Thyroid gland (tissue), 4 donors: ENCODE measurements at regions not wholly inside any gene's neighbourhood (a gene's known extent, or its start where the extent isn't known, plus 50 kb on each side); places are given as distances from the start of the nearest gene placed in this dataset.

Experiments
- DNase-seq, 2 donors: peaks; one replicate each; pipeline ENCODE4 v3.0.0-alpha.2; 2019
- H3K27ac ChIP-seq, 3 donors: fragments of 200-600 bp; sonication (generic); 1 replicate in 2 of 3; 2 replicates in 1 of 3; pipeline ENCODE4 v1.5.1; 2016 to 2019; ENCODE audit warnings: mild to moderate bottlenecking in 1 of 3, moderate library complexity in 1 of 3
- H3K27me3 ChIP-seq: fragments of 200-600 bp; sonication (generic); one replicate; pipeline ENCODE4 v1.5.1; 2019
- H3K36me3 ChIP-seq, 2 donors: fragments of 200-600 bp; sonication (generic); one replicate each; pipeline ENCODE4 v1.5.1; 2016 to 2019
- H3K4me1 ChIP-seq, 2 donors: fragments of 200-600 bp; sonication (generic); one replicate each; pipeline ENCODE4 v1.5.1; 2017 to 2019
- H3K4me3 ChIP-seq, 3 donors: fragments of 200-600 bp; sonication (generic); replicated peaks in 1 of 3; 1 replicate in 2 of 3; 2 replicates in 1 of 3; pipeline ENCODE4 v1.5.1; 2016; ENCODE audit warnings: mild to moderate bottlenecking in 1 of 3
- H3K9me3 ChIP-seq: fragments of 200-600 bp; sonication (generic); one replicate; pipeline ENCODE4 v1.5.1; 2017
- POLR2A ChIP-seq, 2 donors: fragments of 450-650 bp; IDR thresholded peaks; one replicate each; pipeline ENCODE4 v1.6.1; 2017; ENCODE audit warnings: antibody characterized with exemption in 2 of 2, mild to moderate bottlenecking in 2 of 2, moderate library complexity in 1 of 2
- WGBS, 2 donors: methylation state at CpG; one replicate each; pipeline ENCODE4 v1.1.5; 2017; 5-methylcytosine and 5-hydroxymethylcytosine counted together
- intact Hi-C: fragments of 100-400 bp; cut with DNase I; formaldehyde crosslinking; loops from one replicate; pipeline ENCODE4 v1.15.1; 2023
- TF ChIP-seq, protein P1 (sequence below), 6 experiments: fragments of 200-600 bp in 3 of 6; fragments of 450-650 bp in 3 of 6; sonication (generic) in 3 of 6; IDR thresholded peaks; one replicate each; pipeline ENCODE4 v1.5.1; 2016 to 2019; ENCODE audit warnings: antibody characterized with exemption in 6 of 6, mild to moderate bottlenecking in 2 of 6, inconsistent platforms in 1 of 6, moderate library complexity in 1 of 6

DNA sequence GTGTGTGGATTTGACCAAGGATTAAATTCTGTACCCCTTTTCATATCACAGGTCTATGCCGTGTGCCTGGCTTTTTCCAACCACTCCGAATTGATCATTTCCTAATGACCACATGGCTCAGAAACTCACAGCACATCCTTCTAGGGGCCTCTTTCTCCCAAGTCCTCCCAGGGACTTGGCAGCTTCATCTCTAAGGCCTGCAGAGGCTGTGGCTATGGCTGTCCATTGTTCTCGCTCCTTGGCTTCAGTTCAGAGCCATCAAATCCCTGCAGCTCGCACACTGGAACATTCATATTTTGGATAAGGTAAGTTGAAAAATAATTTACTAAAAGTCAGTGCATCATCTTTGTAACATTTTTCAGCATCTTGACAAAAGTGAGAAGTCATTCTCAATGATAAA is 497.2 kb upstream of the CDH4 start:
- no peak for DNase-seq
- Histone ChIP-seq H3K36me3 (no peaks in the 10 kb centered on the region), H3K4me1 (no peaks in the 10 kb centered on the region), H3K27me3 (no peaks in the 10 kb centered on the region), H3K9me3 (no peaks in the 10 kb centered on the region), H3K4me3 (no peak overlapping the region), H3K27ac (no peak overlapping the region)
- intact Hi-C loops, result no loop called here
- WGBS, 2 donors, result 63 to 74% methylated on average over 4 of the region's 4 CpGs
- TF ChIP-seq, protein P1, sequence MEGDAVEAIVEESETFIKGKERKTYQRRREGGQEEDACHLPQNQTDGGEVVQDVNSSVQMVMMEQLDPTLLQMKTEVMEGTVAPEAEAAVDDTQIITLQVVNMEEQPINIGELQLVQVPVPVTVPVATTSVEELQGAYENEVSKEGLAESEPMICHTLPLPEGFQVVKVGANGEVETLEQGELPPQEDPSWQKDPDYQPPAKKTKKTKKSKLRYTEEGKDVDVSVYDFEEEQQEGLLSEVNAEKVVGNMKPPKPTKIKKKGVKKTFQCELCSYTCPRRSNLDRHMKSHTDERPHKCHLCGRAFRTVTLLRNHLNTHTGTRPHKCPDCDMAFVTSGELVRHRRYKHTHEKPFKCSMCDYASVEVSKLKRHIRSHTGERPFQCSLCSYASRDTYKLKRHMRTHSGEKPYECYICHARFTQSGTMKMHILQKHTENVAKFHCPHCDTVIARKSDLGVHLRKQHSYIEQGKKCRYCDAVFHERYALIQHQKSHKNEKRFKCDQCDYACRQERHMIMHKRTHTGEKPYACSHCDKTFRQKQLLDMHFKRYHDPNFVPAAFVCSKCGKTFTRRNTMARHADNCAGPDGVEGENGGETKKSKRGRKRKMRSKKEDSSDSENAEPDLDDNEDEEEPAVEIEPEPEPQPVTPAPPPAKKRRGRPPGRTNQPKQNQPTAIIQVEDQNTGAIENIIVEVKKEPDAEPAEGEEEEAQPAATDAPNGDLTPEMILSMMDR (IDR thresholded peaks at IDR 0.05), result no peak
- TF ChIP-seq POLR2A (IDR thresholded peaks at IDR 0.05), result no peak

DNA sequence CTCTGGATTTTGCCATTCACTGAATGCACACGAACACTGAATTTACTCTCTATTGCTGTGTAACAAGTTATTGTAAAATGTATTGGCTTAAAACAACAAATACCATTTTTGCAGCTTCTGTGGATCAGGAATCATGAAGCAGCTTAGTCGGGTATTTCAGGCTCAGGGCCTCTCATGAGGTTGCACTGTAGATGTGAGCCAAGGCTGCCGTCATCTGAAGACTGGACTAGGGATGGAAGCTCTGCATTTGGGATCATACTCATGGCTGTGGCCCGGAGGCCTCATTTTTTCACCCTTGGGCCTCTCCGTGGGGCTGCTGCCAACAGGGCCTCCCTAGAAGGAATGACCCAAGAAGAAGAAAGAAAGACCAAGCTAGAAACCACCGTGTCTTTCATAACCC is 492.4 kb upstream of the CDH4 start:
- intact Hi-C loops, result no loop called here
- H3K27me3 ChIP-seq, result no peaks in the 10 kb centered on the region
- H3K9me3 ChIP-seq, result no peaks in the 10 kb centered on the region
- no peak for DNase-seq
- 82 to 83% methylated on average over 6 of the region's 6 CpGs for WGBS, 2 donors
- H3K27ac ChIP-seq, result no peak overlapping the region
- TF ChIP-seq, protein P1 (IDR thresholded peaks at IDR 0.05), result no peak
- no peak for TF ChIP-seq POLR2A (IDR thresholded peaks at IDR 0.05)
- H3K4me1 ChIP-seq, result no peaks in the 10 kb centered on the region
- no peak overlapping the region for H3K4me3 ChIP-seq
- H3K36me3 ChIP-seq, result no peaks in the 10 kb centered on the region

DNA sequence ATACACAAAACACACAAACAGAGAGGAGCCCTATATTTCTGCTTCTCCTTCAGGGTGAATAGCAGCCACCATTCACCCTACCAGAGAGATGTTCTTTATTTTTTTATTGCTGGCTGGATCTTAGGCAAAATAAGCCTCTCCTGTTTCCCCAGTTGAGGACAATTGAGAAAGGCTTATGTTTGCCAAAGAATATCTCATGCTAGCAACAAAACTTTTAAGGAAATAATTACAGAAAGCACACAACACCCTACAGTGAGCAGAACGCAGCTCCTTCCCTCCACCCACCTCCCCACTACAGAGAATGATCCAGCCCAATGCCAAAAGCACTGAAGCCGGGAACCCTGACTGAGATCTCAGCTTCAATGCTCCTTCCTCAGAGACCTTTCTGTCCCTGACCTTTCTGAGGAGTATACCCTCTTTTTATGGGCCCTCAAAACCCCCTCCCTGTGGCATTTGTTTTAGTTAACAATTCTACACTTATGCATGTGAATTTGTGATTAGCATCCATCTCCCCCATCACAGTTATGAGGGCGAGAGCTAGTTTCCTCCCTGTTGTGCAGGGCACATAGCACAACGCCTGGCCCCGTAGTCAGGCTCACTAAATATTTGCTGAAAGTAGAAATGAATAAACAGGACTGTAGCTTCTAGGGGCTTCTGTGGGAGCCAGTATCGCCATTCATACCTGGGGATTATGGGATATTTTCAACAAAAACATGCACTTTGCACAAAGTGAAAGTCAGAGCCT is 491.6 kb upstream of the CDH4 start:
- Histone ChIP-seq H3K4me1 (no peaks in the 10 kb centered on the region), H3K36me3 (no peaks in the 10 kb centered on the region), H3K27ac (no peak overlapping the region), H3K27me3 (no peaks in the 10 kb centered on the region), H3K9me3 (no peaks in the 10 kb centered on the region), H3K4me3 (no peak overlapping the region)
- intact Hi-C loops, result no loop called here
- TF ChIP-seq POLR2A (IDR thresholded peaks at IDR 0.05), result no peak
- TF ChIP-seq, protein P1 (IDR thresholded peaks at IDR 0.05), result no peak
- WGBS, 2 donors, result 68 to 76% methylated on average over 6 of the region's 6 CpGs
- no peak for DNase-seq

DNA sequence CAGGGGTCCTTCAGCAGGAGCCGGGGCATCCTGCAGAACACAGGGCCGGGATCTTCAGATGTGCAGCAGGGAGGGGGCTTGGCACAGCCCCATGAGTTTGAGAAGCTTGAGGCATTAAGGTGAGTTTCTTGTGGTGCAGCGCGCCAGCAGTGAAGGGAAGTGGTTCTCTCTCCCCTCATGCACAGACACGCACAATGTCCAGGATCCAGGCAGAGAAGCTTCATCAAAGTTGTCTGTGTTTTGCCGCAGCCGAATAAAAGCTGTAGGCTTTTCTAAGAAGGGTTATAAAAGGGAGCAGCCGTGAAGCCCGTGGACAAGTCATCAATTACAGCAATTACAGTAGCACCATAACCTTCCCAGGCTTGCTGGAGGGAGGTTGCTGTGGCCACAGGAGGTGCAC is 491.0 kb upstream of the CDH4 start:
- intact Hi-C loops, result no loop called here
- no peak for TF ChIP-seq POLR2A (IDR thresholded peaks at IDR 0.05)
- TF ChIP-seq, protein P1 (IDR thresholded peaks at IDR 0.05), result no peak
- H3K9me3 ChIP-seq, result no peaks in the 10 kb centered on the region
- no peak overlapping the region for H3K27ac ChIP-seq
- 84% methylated on average over 9 of the region's 9 CpGs for WGBS, 2 donors
- no peak overlapping the region for H3K4me3 ChIP-seq
- no peaks in the 10 kb centered on the region for H3K27me3 ChIP-seq
- H3K36me3 ChIP-seq, result no peaks in the 10 kb centered on the region
- DNase-seq, result no peak
- peaks cover 0 to 3% of the 10 kb centered on the region in 2 donors for H3K4me1 ChIP-seq

DNA sequence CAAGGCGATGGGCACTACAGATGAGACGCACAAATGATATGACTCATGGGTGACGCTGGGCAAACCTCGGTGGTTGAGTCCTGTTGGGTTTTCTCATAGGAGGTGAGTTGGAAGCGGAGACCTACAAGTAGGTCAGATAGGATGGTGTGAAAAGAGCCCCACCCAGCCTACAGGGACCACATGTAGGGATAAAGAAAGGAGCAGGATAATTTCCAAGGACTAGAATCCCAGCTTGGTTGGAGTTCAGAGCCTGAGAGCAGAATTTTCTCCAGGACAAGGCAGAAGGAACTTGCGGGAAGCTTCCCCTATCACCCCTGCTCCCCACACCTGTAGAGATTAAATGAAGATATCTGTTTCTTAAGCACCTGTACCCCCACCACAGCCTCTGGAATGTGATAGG is 489.7 kb upstream of the CDH4 start:
- H3K4me3 ChIP-seq, result no peak overlapping the region
- peaks cover 0 to 3% of the 10 kb centered on the region in 2 donors for H3K4me1 ChIP-seq
- TF ChIP-seq, protein P1 (IDR thresholded peaks at IDR 0.05), result no peak
- TF ChIP-seq POLR2A (IDR thresholded peaks at IDR 0.05), result no peak
- H3K27me3 ChIP-seq, result no peaks in the 10 kb centered on the region
- H3K27ac ChIP-seq, result no peak overlapping the region
- H3K9me3 ChIP-seq, result no peaks in the 10 kb centered on the region
- DNase-seq, result no peak
- 91 to 94% methylated on average over 6 of the region's 6 CpGs for WGBS, 2 donors
- H3K36me3 ChIP-seq, result no peaks in the 10 kb centered on the region
- intact Hi-C loops, result no loop called here
